ENCODE measurements at regions not wholly inside any gene's neighbourhood (a gene's known extent, or its start where the extent isn't known, plus 50 kb on each side); places are given as distances from the start of the nearest gene placed in this dataset.
"Not testable (repeated sequence)": the region's sequence is repeated elsewhere in the genome, so short reads cannot be mapped to it uniquely, and the experiment has no call there.

GRCh38 chrX:14351611-14352303, 177.6 kb upstream of the GLRA2 start:
- DNase-seq (ENCODE audit: low spot score): no peak

- no peak for DNase-seq (ENCODE audit: low spot score)
Observed at GRCh38 chrX:14347523-14347922, 181.8 kb upstream of the GLRA2 start.

- no peak for DNase-seq (ENCODE audit: low spot score)
Observed at GRCh38 chrX:14344172-14344940, 185.0 kb upstream of the GLRA2 start.

GRCh38 chrX:14309431-14309830, 219.9 kb upstream of the GLRA2 start:
- DNase-seq (ENCODE audit: low spot score): no peak

GRCh38 chrX:14308976-14309375, 220.4 kb upstream of the GLRA2 start:
- DNase-seq (ENCODE audit: low spot score): not testable (repeated sequence)

GRCh38 chrX:14303891-14304290, 225.4 kb upstream of the GLRA2 start:
- DNase-seq (ENCODE audit: low spot score): no peak

GRCh38 chrX:14302561-14302960, 226.8 kb upstream of the GLRA2 start:
- not testable (repeated sequence) for DNase-seq (ENCODE audit: low spot score)

GRCh38 chrX:14300376-14300775, 229.0 kb upstream of the GLRA2 start:
- no peak for DNase-seq (ENCODE audit: low spot score)

GRCh38 chrX:14295426-14295825, 233.9 kb upstream of the GLRA2 start:
- DNase-seq (ENCODE audit: low spot score): no peak

- DNase-seq (ENCODE audit: low spot score): no peak
Observed at GRCh38 chrX:14291666-14292500, 237.5 kb upstream of the GLRA2 start.

- DNase-seq (ENCODE audit: low spot score): no peak
Observed at GRCh38 chrX:14290335-14290734, 239.0 kb upstream of the GLRA2 start.

GRCh38 chrX:14274691-14275090, 245.0 kb upstream of the GEMIN8 start:
- DNase-seq (ENCODE audit: low spot score): no peak

- DNase-seq (ENCODE audit: low spot score): no peak
Observed at GRCh38 chrX:14267216-14267615, 237.5 kb upstream of the GEMIN8 start.

GRCh38 chrX:14266705-14267104, 237.0 kb upstream of the GEMIN8 start:
- DNase-seq (ENCODE audit: low spot score): no peak

- DNase-seq (ENCODE audit: low spot score): no peak
Observed at GRCh38 chrX:14243823-14244222, 214.1 kb upstream of the GEMIN8 start.

- no peak for DNase-seq (ENCODE audit: low spot score)
Observed at GRCh38 chrX:14235004-14235403, 205.3 kb upstream of the GEMIN8 start.

- DNase-seq (ENCODE audit: low spot score): no peak
Observed at GRCh38 chrX:14232688-14233087, 203.0 kb upstream of the GEMIN8 start.

- no peak for DNase-seq (ENCODE audit: low spot score)
Observed at GRCh38 chrX:14228611-14229010, 198.9 kb upstream of the GEMIN8 start.

GRCh38 chrX:14220386-14220944, 190.8 kb upstream of the GEMIN8 start:
- DNase-seq (ENCODE audit: low spot score): no peak

- no peak for DNase-seq (ENCODE audit: low spot score)
Observed at GRCh38 chrX:14209034-14209433, 179.3 kb upstream of the GEMIN8 start.

GRCh38 chrX:14194711-14195110, 165.0 kb upstream of the GEMIN8 start:
- DNase-seq (ENCODE audit: low spot score): no peak

GRCh38 chrX:14193547-14193946, 163.9 kb upstream of the GEMIN8 start:
- no peak for DNase-seq (ENCODE audit: low spot score)

Measured in ureter (tissue), 1 donor.